IMR-90 (cell line): ENCODE measurements at regions not wholly inside any gene's neighbourhood (a gene's known extent, or its start where the extent isn't known, plus 50 kb on each side); places are given as distances from the start of the nearest gene placed in this dataset.

Experiments
- ATAC-seq: fragments of 200-7000 bp; cut with Tn5 transposase; 2 replicates; pipeline ENCODE4 v1.9.1; 2020; ENCODE audit warnings: low read depth, mild to moderate bottlenecking, moderate library complexity
- BruUV-seq: library from RNA; stranded (reverse); fragments of 400-500 nt; replicated peaks from 2 replicates; lab custom pipeline; 2021; lab: Mats Ljungman, UMichigan
- CTCF ChIA-PET: fragments of 300-600 bp; formaldehyde crosslinking; extraction: SDS; loops from one replicate; lab custom pipeline; 2021; ENCODE audit warnings: antibody characterized with exemption; lab: Yijun Ruan, JAX
- POLR2A ChIA-PET: fragments of 300-600 bp; sonication (Branson Sonifier 250); formaldehyde crosslinking; loops from one replicate; lab custom pipeline; 2022; ENCODE audit warnings: antibody characterized with exemption; ENCODE audit not compliant: unreplicated experiment; lab: Charles Lee
- DNase-seq: peaks from one replicate; pipeline ENCODE4 v3.0.0; 2013
- H2AFZ ChIP-seq: replicated peaks from 2 replicates; pipeline ENCODE3; 2013; ENCODE audit warnings: low read length, mild to moderate bottlenecking; ENCODE audit not compliant: poor library complexity
- H2AK5ac ChIP-seq: 2 replicates; pipeline ENCODE4 v1.6.1; 2013; ENCODE audit warnings: low read depth, low read length, inconsistent platforms
- H2AK9ac ChIP-seq: replicated peaks from 2 replicates; pipeline ENCODE3; 2013; ENCODE audit warnings: mild to moderate bottlenecking, low read depth, low read length, moderate library complexity; ENCODE audit not compliant: poor library complexity
- H2BK120ac ChIP-seq: 2 replicates; pipeline ENCODE4 v1.6.1; 2013; ENCODE audit warnings: low read depth, low read length, inconsistent platforms
- H2BK15ac ChIP-seq: 3 replicates; pipeline ENCODE4 v1.6.1; 2013; ENCODE audit warnings: low read depth, low read length, inconsistent platforms
- H2BK20ac ChIP-seq: 2 replicates; pipeline ENCODE4 v1.6.1; 2013; ENCODE audit warnings: low read depth, mild to moderate bottlenecking, inconsistent platforms, low read length, moderate library complexity
- H2BK5ac ChIP-seq: 2 replicates; pipeline ENCODE4 v1.6.1; 2013; ENCODE audit warnings: mild to moderate bottlenecking, low read depth, low read length, inconsistent platforms; ENCODE audit not compliant: poor library complexity, severe bottlenecking
- H3K14ac ChIP-seq: replicated peaks from 2 replicates; pipeline ENCODE4 v1.6.1; 2013; ENCODE audit warnings: low read depth, low read length, inconsistent platforms
- H3K18ac ChIP-seq: 2 replicates; pipeline ENCODE4 v1.6.1; 2013; ENCODE audit warnings: low read depth, low read length, control low read depth
- H3K23ac ChIP-seq: 2 replicates; pipeline ENCODE4 v1.6.1; 2013; ENCODE audit warnings: low read depth, low read length, inconsistent platforms
- H3K27ac ChIP-seq: 2 replicates; pipeline ENCODE4 v1.5.1; 2013; ENCODE audit warnings: mild to moderate bottlenecking, control low read depth, low read length; ENCODE audit not compliant: insufficient read depth
- H3K27me3 ChIP-seq: 2 replicates; pipeline ENCODE4 v1.6.1; 2013; ENCODE audit warnings: low read length; ENCODE audit not compliant: control insufficient read depth, insufficient read depth
- H3K36me3 ChIP-seq: 2 replicates; pipeline ENCODE4 v1.6.1; 2013; ENCODE audit warnings: low read length, mixed read lengths; ENCODE audit not compliant: control insufficient read depth, insufficient read depth
- H3K4ac ChIP-seq: 2 replicates; pipeline ENCODE4 v1.6.1; 2013; ENCODE audit warnings: low read depth, low read length, inconsistent platforms
- H3K4me1 ChIP-seq: 2 replicates; pipeline ENCODE4 v1.6.1; 2013; ENCODE audit warnings: low read length, mixed read lengths; ENCODE audit not compliant: control insufficient read depth, insufficient read depth
- H3K4me2 ChIP-seq: 2 replicates; pipeline ENCODE4 v1.6.1; 2013; ENCODE audit warnings: low read depth, mild to moderate bottlenecking, control low read depth, low read length, moderate library complexity
- H3K4me3 ChIP-seq: 2 replicates; pipeline ENCODE4 v1.5.1; 2013; ENCODE audit warnings: low read depth, mild to moderate bottlenecking, control low read depth, low read length, moderate library complexity; ENCODE audit not compliant: insufficient read depth
- H3K56ac ChIP-seq: 2 replicates; pipeline ENCODE4 v1.6.1; 2013; ENCODE audit warnings: low read length, inconsistent platforms; ENCODE audit not compliant: insufficient read depth; ENCODE audit errors: extremely low read depth
- H3K79me1 ChIP-seq, 2 experiments: 2 replicates each; pipeline ENCODE4 v1.6.1; 2013; ENCODE audit warnings: low read length in 2 of 2, inconsistent platforms in 1 of 2, low read depth in 1 of 2
- H3K9ac ChIP-seq: 2 replicates; pipeline ENCODE4 v1.6.1; 2013; ENCODE audit warnings: low read depth, low read length, control low read depth
- H3K9me1 ChIP-seq: 2 replicates; pipeline ENCODE4 v1.6.1; 2013; ENCODE audit warnings: low read length, inconsistent platforms; ENCODE audit not compliant: insufficient read depth
- H3K9me3 ChIP-seq: 2 replicates; pipeline ENCODE4 v1.6.1; 2013; ENCODE audit warnings: low read length; ENCODE audit not compliant: control insufficient read depth, insufficient read depth
- H4K20me1 ChIP-seq: 2 replicates; pipeline ENCODE4 v1.6.1; 2013; ENCODE audit warnings: low read length, inconsistent platforms; ENCODE audit not compliant: insufficient read depth
- H4K5ac ChIP-seq: 2 replicates; pipeline ENCODE4 v1.6.1; 2013; ENCODE audit warnings: mild to moderate bottlenecking, low read depth, low read length, control low read depth
- H4K8ac ChIP-seq, 2 experiments: 2 replicates each; pipeline ENCODE4 v1.6.1; 2013; ENCODE audit warnings: low read depth in 2 of 2, low read length in 2 of 2, control low read depth in 1 of 2, inconsistent platforms in 1 of 2
- H4K91ac ChIP-seq: 2 replicates; pipeline ENCODE4 v1.6.1; 2013; ENCODE audit warnings: low read depth, low read length, inconsistent platforms; ENCODE audit not compliant: insufficient read depth
- BHLHE40 ChIP-seq: fragments of 150-350 bp; IDR thresholded peaks from 2 replicates; pipeline ENCODE4 v1.6.1; 2016; ENCODE audit warnings: mild to moderate bottlenecking, low read depth, low read length
- CEBPB ChIP-seq: IDR thresholded peaks from 2 replicates; pipeline ENCODE4 v1.6.1; 2012; ENCODE audit warnings: low read depth, low read length, improper control_type of control experiment
- CHD1 ChIP-seq: IDR thresholded peaks from 2 replicates; pipeline ENCODE4 v1.6.1; 2012; ENCODE audit warnings: low read depth, low read length, improper control_type of control experiment
- CTCF ChIP-seq: conservative IDR thresholded peaks from 2 replicates; pipeline ENCODE4 v1.5.1; 2012; ENCODE audit warnings: mild to moderate bottlenecking, low read depth, low read length, improper control_type of control experiment
- ELK1 ChIP-seq: fragments of 150-350 bp; IDR thresholded peaks from 2 replicates; pipeline ENCODE4 v1.6.1; 2016; ENCODE audit warnings: low read depth, mild to moderate bottlenecking, low read length, moderate library complexity, borderline replicate concordance
- FOS ChIP-seq: fragments of 150-350 bp; IDR thresholded peaks from 2 replicates; pipeline ENCODE4 v1.6.1; 2016; ENCODE audit warnings: low read depth, low read length
- MAFK ChIP-seq: IDR thresholded peaks from 2 replicates; pipeline ENCODE4 v1.6.1; 2012; ENCODE audit warnings: low read depth, low read length, improper control_type of control experiment
- MAZ ChIP-seq: IDR thresholded peaks from 2 replicates; pipeline ENCODE4 v1.6.1; 2012; ENCODE audit warnings: low read depth, mild to moderate bottlenecking, low read length, improper control_type of control experiment, moderate library complexity, borderline replicate concordance
- MXI1 ChIP-seq: IDR thresholded peaks from 2 replicates; pipeline ENCODE4 v1.6.1; 2012; ENCODE audit warnings: low read depth, mild to moderate bottlenecking, low read length, moderate library complexity, borderline replicate concordance
- NFE2L2 ChIP-seq: fragments of 150-350 bp; IDR thresholded peaks from 2 replicates; pipeline ENCODE4 v1.6.1; 2016; ENCODE audit warnings: low read depth, mild to moderate bottlenecking, low read length
- POLR2A ChIP-seq: IDR thresholded peaks from 2 replicates; pipeline ENCODE4 v1.6.1; 2012; ENCODE audit warnings: mild to moderate bottlenecking, low read depth, low read length
- RAD21 ChIP-seq: IDR thresholded peaks from 2 replicates; pipeline ENCODE4 v1.6.1; 2012; ENCODE audit warnings: low read length, improper control_type of control experiment
- RCOR1 ChIP-seq: IDR thresholded peaks from 2 replicates; pipeline ENCODE4 v1.6.1; 2012; ENCODE audit warnings: mild to moderate bottlenecking, low read length, improper control_type of control experiment; ENCODE audit not compliant: insufficient replicate concordance
- RFX5 ChIP-seq: IDR thresholded peaks from 2 replicates; pipeline ENCODE4 v1.8.0; 2012; ENCODE audit warnings: low read depth, mild to moderate bottlenecking, low read length, moderate library complexity
- SMC3 ChIP-seq: fragments of 150-350 bp; IDR thresholded peaks from 2 replicates; pipeline ENCODE4 v1.6.1; 2016; ENCODE audit warnings: low read depth, mild to moderate bottlenecking, antibody characterized with exemption, low read length, moderate library complexity
- USF2 ChIP-seq: fragments of 150-350 bp; IDR thresholded peaks from 2 replicates; pipeline ENCODE4 v1.6.1; 2017; ENCODE audit warnings: mild to moderate bottlenecking, antibody characterized with exemption, low read length, low read depth
- WGBS, 2 experiments: methylation state at CpG; one replicate each; pipeline versions ENCODE4 v1.1.5 to v1.1.7; 2013; ENCODE audit warnings: missing lambda C conversion rate in 2 of 2; ENCODE audit not compliant: insufficient read length in 1 of 2; ENCODE audit errors: extremely low coverage in 2 of 2; 5-methylcytosine and 5-hydroxymethylcytosine counted together
- dilution Hi-C: fragments of 300-500 bp; cut with HindIII; formaldehyde crosslinking; loops from one replicate; pipeline ENCODE4 v1.14.3; 2018; ENCODE audit warnings: low sequenced_read_pairs; ENCODE audit not compliant: unreplicated experiment
- in situ Hi-C: fragments of 300-500 bp; cut with MboI; formaldehyde crosslinking; loops from 3 replicates; pipeline ENCODE4 v1.14.3; 2019; ENCODE audit warnings: low sequenced_read_pairs, inconsistent platforms, mixed read lengths
- intact Hi-C: fragments of 100-400 bp; cut with micrococcal nuclease; formaldehyde crosslinking; loops from 2 replicates; pipeline ENCODE4 v1.10.0; 2022

- Histone ChIP-seq H3K4me3 (no peak overlapping the region), H3K9me3 (peaks cover 14% of the 10 kb centered on the region), H3K4ac (no peak overlapping the region), H2BK15ac (no peak overlapping the region), H3K4me2 (no peak overlapping the region), H4K20me1 (peaks cover 4% of the 10 kb centered on the region; the same call in 1 of the 2 replicates), H3K14ac (no peak overlapping the region), H3K56ac (no peak overlapping the region), H3K18ac (no peak overlapping the region), H3K4me1 (no peaks in the 10 kb centered on the region), H2AK5ac (no peak overlapping the region), H4K5ac (no peak overlapping the region), H2AFZ (no peak overlapping the region), H2BK5ac (no peak overlapping the region), H4K91ac (no peak overlapping the region), H2BK20ac (no peak overlapping the region), H2BK120ac (no peak overlapping the region), H3K79me1 (no peaks in the 10 kb centered on the region), H3K23ac (no peak overlapping the region), H2AK9ac (no peak overlapping the region), H3K27ac (no peak overlapping the region), H4K8ac (no peak overlapping the region), H3K36me3 (no peaks in the 10 kb centered on the region), H3K9me1 (no peaks in the 10 kb centered on the region), H3K9ac (no peak overlapping the region), H3K27me3 (peaks cover 51% of the 10 kb centered on the region)
- intact Hi-C loops (no loop called here), dilution Hi-C loops (no loop called here), in situ Hi-C loops (no loop called here)
- no CpG with 5 or more reads among the region's 4 CpGs for WGBS, 2 experiments
- ChIA-PET CTCF (interaction anchor here (0.5 kb wide), 1 partner anchor 166 kb away, joined by 6 read pairs; the partner anchor contains the start of gene ETS2), POLR2A (no interaction called here)
- ATAC-seq (no peak), DNase-seq (no peak)
- no TSS peak for BruUV-seq
- TF ChIP-seq FOS, result no peak
- TF ChIP-seq USF2, result no peak
- no peak for TF ChIP-seq MAZ
- no peak for TF ChIP-seq MXI1
- no peak for TF ChIP-seq SMC3
- no peak for TF ChIP-seq CEBPB
- no peak for TF ChIP-seq NFE2L2
- TF ChIP-seq RFX5, result no peak
- no peak for TF ChIP-seq BHLHE40
- TF ChIP-seq POLR2A, result no peak
- no peak for TF ChIP-seq ELK1
- no peak for TF ChIP-seq MAFK
- TF ChIP-seq RAD21, result no peak
- TF ChIP-seq CTCF, result no peak
- TF ChIP-seq RCOR1, result no peak
- TF ChIP-seq CHD1, result no peak
Observed at GRCh38 chr21:38639571-38640354, 141.5 kb upstream of the ERG start.
